ENCODE measurements at regions not wholly inside any gene's neighbourhood (a gene's known extent, or its start where the extent isn't known, plus 50 kb on each side); places are given as distances from the start of the nearest gene placed in this dataset.

- DNase-seq (ENCODE audit: low spot score): no peak
- Histone ChIP-seq H3K4me3 (no peak overlapping the region), H3K27ac (peak overlapping the region; percentile 50 to 67)
- TF ChIP-seq, protein P1, sequence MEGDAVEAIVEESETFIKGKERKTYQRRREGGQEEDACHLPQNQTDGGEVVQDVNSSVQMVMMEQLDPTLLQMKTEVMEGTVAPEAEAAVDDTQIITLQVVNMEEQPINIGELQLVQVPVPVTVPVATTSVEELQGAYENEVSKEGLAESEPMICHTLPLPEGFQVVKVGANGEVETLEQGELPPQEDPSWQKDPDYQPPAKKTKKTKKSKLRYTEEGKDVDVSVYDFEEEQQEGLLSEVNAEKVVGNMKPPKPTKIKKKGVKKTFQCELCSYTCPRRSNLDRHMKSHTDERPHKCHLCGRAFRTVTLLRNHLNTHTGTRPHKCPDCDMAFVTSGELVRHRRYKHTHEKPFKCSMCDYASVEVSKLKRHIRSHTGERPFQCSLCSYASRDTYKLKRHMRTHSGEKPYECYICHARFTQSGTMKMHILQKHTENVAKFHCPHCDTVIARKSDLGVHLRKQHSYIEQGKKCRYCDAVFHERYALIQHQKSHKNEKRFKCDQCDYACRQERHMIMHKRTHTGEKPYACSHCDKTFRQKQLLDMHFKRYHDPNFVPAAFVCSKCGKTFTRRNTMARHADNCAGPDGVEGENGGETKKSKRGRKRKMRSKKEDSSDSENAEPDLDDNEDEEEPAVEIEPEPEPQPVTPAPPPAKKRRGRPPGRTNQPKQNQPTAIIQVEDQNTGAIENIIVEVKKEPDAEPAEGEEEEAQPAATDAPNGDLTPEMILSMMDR (IDR thresholded peaks at IDR 0.05): no peak
These were observed 258.4 kb downstream of the HDGFL1 start for GRCh38 chr6:22827760-22828159.

- H3K27ac ChIP-seq: peak overlapping the region; percentile 50 to 83
- TF ChIP-seq, protein P1 (IDR thresholded peaks at IDR 0.05): no peak
- DNase-seq (ENCODE audit: low spot score): no peak
- peak overlapping the region; percentile 29 for H3K4me3 ChIP-seq
These were observed 259.1 kb downstream of the HDGFL1 start for GRCh38 chr6:22828179-22829062.

- no peak for DNase-seq (ENCODE audit: low spot score)
- TF ChIP-seq, protein P1 (IDR thresholded peaks at IDR 0.05): no peak
- Histone ChIP-seq H3K4me3 (no peak overlapping the region), H3K27ac (peak overlapping the region in 1 of 2 donors; percentile 50)
These were observed 259.7 kb downstream of the HDGFL1 start for GRCh38 chr6:22829070-22829469.

DNA sequence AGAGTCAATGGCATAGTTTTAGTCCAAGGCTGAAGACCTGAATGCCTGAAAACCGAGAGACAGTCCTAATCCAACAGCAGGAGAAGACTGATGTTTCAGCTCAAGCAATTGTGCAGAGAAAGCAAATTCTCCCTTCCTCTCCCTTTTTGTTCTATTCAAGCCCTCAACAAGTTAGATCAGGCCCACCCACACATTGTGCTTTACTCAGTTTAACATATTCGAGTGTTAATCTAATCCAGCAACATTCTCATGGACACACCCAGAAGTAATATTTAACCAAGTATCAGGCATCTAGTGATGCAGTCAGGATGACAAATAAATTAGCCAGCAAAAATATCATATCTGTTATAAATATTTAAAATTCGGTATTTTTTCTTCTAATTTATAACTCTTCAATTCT lies 261.1 kb downstream of the HDGFL1 start:
- DNase-seq (ENCODE audit: low spot score): no peak
- no peak overlapping the region for H3K27ac ChIP-seq

GRCh38 chr6:22833191-22833590 lies 263.8 kb downstream of the HDGFL1 start:
- no peak for DNase-seq (ENCODE audit: low spot score)
- no peak overlapping the region for H3K27ac ChIP-seq
- TF ChIP-seq, protein P1 (IDR thresholded peaks at IDR 0.05): no peak
- no peak overlapping the region for H3K4me3 ChIP-seq

More for the DNA sequence above, 261.1 kb downstream of the HDGFL1 start:
- TF ChIP-seq, protein P1 (IDR thresholded peaks at IDR 0.05): no peak
- H3K4me3 ChIP-seq: no peak overlapping the region

- no peak for DNase-seq (ENCODE audit: low spot score)
- TF ChIP-seq, protein P1 (IDR thresholded peaks at IDR 0.05): no peak
- H3K4me3 ChIP-seq: no peak overlapping the region
- H3K27ac ChIP-seq: no peak overlapping the region
These were observed 269.0 kb downstream of the HDGFL1 start for GRCh38 chr6:22838345-22838744.

DNA sequence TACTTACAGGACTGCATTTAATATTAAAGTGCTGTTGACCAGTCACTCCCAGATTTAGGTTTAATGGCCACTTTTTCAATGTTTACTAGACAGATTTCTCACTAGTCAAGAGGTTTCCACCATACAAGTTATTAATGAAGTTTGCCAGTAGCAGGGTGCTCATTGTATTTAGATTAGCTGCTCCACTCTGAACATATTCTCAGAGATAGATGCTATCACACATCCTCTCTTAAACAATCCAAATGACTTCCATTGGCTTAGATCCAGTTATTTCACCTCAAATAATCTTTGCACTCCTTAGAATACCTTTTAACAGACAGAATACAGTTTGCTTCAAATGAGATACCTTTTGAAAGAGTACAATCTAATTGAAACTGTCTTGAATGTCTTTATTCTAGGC lies 276.1 kb downstream of the HDGFL1 start:
- TF ChIP-seq, protein P1 (IDR thresholded peaks at IDR 0.05): no peak
- no peak overlapping the region for H3K27ac ChIP-seq
- DNase-seq (ENCODE audit: low spot score): no peak
- no peak overlapping the region for H3K4me3 ChIP-seq

Data from coronary artery (tissue), 2 donors.